ENCODE measurements at regions not wholly inside any gene's neighbourhood (a gene's known extent, or its start where the extent isn't known, plus 50 kb on each side); places are given as distances from the start of the nearest gene placed in this dataset.

DNA sequence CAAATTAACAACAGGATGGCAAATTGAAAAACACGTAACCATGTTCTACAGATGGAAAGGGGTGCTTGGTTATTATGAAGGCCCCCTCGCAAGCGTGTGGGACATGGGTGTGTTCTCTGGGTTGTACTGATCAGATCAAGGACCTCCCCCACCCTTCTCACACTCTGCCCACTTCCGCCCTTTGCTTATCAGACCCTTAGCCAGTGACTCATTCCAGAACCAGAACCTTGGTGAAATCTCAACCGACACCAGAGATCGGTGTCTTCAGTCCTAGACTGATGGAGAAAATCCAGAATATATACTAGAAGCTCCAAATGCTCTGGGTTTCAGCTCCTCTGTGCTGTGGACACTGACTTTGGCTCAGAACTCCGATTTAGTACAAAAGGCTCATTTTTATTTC is 64.9 kb downstream of the PTTG1 start:
- Histone ChIP-seq H3K27ac (no peak overlapping the region), H3K4me3 (no peak overlapping the region), H3K27me3 (replicated peaks; ENCODE audit: insufficient read depth) (no peaks in the 10 kb centered on the region), H3K4me1 (ENCODE audit: control insufficient read depth in 1 of 2, low read depth in 2 of 2) (no peaks in the 10 kb centered on the region), H3K36me3 (no peaks in the 10 kb centered on the region), H3K9me3 (no peaks in the 10 kb centered on the region)
- DNase-seq (ENCODE audit: low spot score) = no peak
- TF ChIP-seq, protein P1, sequence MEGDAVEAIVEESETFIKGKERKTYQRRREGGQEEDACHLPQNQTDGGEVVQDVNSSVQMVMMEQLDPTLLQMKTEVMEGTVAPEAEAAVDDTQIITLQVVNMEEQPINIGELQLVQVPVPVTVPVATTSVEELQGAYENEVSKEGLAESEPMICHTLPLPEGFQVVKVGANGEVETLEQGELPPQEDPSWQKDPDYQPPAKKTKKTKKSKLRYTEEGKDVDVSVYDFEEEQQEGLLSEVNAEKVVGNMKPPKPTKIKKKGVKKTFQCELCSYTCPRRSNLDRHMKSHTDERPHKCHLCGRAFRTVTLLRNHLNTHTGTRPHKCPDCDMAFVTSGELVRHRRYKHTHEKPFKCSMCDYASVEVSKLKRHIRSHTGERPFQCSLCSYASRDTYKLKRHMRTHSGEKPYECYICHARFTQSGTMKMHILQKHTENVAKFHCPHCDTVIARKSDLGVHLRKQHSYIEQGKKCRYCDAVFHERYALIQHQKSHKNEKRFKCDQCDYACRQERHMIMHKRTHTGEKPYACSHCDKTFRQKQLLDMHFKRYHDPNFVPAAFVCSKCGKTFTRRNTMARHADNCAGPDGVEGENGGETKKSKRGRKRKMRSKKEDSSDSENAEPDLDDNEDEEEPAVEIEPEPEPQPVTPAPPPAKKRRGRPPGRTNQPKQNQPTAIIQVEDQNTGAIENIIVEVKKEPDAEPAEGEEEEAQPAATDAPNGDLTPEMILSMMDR (IDR thresholded peaks at IDR 0.05) = no peak
- no peak for ATAC-seq (ENCODE audit: insufficient number of reproducible peaks, low FRiP score, low read depth)

DNA sequence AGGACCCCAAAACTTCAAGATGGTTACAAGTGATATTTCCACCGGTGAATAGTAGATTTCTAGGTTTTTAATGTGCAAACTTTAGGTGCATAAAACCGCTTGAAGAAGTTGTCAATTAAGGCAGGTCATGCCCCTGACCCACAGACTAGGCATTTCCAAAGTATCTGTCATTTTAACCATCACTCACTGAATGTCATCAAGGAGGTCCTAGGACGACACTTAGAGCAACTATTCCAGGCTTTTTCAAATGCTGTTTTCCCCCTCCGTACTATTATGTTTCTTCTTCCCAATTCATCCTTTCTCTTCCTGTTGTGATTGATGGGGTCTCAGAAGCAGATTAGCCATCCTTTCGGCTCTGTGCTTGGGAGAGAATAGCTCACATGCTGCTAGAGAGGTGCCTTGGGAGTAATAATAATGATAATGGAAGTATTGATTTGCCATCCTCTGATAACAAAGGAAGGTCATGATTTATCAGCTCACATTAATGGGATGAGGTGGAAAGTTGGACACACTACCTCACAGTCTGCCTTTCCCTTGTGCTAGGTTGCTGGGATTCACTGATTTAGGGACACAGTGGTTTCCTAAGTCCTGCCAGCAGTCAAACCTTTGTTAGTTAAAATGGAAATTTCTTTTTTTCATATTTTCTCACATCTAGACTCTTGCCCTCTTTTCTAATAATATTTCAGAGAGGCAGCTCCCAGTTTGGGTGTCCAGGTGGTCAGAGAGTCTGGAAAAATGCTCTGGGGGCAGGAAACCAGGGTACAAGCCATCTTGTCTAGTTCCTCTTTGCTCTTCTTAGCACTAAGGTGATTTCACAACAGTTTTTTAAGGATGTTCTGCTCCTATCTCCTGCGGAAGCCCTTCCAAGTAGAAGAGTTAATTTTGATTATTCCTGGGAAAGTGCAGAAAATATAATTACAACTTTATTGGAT is 67.0 kb downstream of the PTTG1 start:
- Histone ChIP-seq H3K4me1 (ENCODE audit: control insufficient read depth in 1 of 2, low read depth in 2 of 2) (no peaks in the 10 kb centered on the region), H3K27ac (no peak overlapping the region), H3K27me3 (replicated peaks; ENCODE audit: insufficient read depth) (no peaks in the 10 kb centered on the region), H3K9me3 (no peaks in the 10 kb centered on the region), H3K36me3 (no peaks in the 10 kb centered on the region), H3K4me3 (no peak overlapping the region)
- DNase-seq (ENCODE audit: low spot score) = no peak
- ATAC-seq (ENCODE audit: insufficient number of reproducible peaks, low FRiP score, low read depth) = no peak
- TF ChIP-seq, protein P1 (IDR thresholded peaks at IDR 0.05) = no peak

DNA sequence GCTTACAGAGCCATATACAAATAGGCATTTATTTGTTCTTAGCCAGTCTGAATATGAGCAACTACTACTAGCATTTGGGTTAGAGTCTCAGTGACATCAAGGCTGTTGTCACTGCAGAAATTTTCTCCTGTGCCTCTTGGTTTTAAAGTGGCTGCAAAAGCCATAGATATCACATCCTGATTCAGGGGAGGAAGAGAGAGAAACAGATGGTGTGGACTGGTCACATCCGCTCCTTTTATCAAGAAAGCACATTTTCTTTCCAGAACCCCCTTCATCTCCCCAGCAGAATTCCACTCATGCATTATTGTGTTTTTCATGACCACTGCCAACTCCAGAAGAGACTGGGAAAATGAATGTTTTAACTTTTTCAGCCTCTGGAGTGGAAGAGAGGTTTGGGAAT is 69.8 kb downstream of the PTTG1 start:
- ATAC-seq (ENCODE audit: insufficient number of reproducible peaks, low FRiP score, low read depth) (no peak), DNase-seq (ENCODE audit: low spot score) (no peak)
- H3K27ac ChIP-seq = no peak overlapping the region
- H3K36me3 ChIP-seq = no peaks in the 10 kb centered on the region
- H3K9me3 ChIP-seq = no peaks in the 10 kb centered on the region
- no peak overlapping the region for H3K4me3 ChIP-seq
- TF ChIP-seq, protein P1 (IDR thresholded peaks at IDR 0.05) = no peak
- no peaks in the 10 kb centered on the region for H3K4me1 ChIP-seq (ENCODE audit: control insufficient read depth in 1 of 2, low read depth in 2 of 2)
- no peaks in the 10 kb centered on the region for H3K27me3 ChIP-seq (replicated peaks; ENCODE audit: insufficient read depth)

DNA sequence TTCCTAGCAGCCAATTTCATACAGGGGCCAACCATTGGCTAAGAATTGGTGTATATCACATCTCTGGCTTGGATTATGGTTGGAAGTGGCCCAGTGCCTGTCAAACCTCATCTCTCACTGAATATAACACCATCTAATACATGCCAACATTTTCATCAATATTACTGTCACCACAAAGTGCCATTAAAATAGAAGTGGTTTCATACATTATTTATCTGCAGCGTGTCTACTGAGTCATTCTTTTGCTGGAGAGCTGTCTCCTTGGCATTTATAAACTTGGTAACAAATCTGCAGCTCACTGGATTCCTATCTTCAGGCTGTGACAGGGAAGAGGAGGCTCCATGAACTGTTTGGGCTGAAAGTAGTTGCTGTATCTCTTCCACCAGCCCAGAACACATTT is 70.9 kb downstream of the PTTG1 start:
- H3K9me3 ChIP-seq = no peaks in the 10 kb centered on the region
- no peaks in the 10 kb centered on the region for H3K4me1 ChIP-seq (ENCODE audit: control insufficient read depth in 1 of 2, low read depth in 2 of 2)
- TF ChIP-seq, protein P1 (IDR thresholded peaks at IDR 0.05) = no peak
- no peaks in the 10 kb centered on the region for H3K36me3 ChIP-seq
- ATAC-seq (ENCODE audit: insufficient number of reproducible peaks, low FRiP score, low read depth) (no peak), DNase-seq (ENCODE audit: low spot score) (no peak)
- H3K4me3 ChIP-seq = no peak overlapping the region
- no peak overlapping the region for H3K27ac ChIP-seq
- no peaks in the 10 kb centered on the region for H3K27me3 ChIP-seq (replicated peaks; ENCODE audit: insufficient read depth)

DNA sequence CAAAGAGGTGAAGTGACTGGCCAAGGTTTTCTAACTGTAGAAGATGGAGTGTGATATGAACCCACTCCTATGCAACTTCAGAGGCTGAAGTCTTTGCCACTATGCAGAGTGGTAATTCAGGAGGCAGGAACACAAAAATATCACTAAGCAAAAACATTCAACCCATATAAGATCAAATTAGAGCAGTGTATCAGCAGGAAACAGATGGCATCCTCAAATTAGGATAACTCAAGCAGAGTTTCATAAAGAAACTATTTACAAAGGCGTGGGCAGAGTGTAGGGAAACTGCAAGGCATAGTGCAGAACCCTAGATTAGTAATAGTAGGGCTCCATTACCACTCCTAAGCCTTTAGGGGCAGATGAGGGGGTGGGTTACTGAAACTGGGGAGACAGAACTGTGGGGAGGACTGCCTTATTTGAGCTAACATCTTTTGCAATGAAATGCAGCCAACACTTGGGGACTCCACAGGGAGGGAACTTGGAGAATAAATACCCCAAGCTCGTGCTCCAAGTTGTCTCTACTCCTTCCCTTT is 72.2 kb downstream of the PTTG1 start:
- H3K36me3 ChIP-seq = no peaks in the 10 kb centered on the region
- no peak for ATAC-seq (ENCODE audit: insufficient number of reproducible peaks, low FRiP score, low read depth)
- no peaks in the 10 kb centered on the region for H3K4me1 ChIP-seq (ENCODE audit: control insufficient read depth in 1 of 2, low read depth in 2 of 2)
- no peak overlapping the region for H3K4me3 ChIP-seq
- DNase-seq (ENCODE audit: low spot score) = no peak
- no peak overlapping the region for H3K27ac ChIP-seq
- no peaks in the 10 kb centered on the region for H3K27me3 ChIP-seq (replicated peaks; ENCODE audit: insufficient read depth)
- TF ChIP-seq, protein P1 (IDR thresholded peaks at IDR 0.05) = no peak
- H3K9me3 ChIP-seq = no peaks in the 10 kb centered on the region
